ENCODE measurements at regions not wholly inside any gene's neighbourhood (a gene's known extent, or its start where the extent isn't known, plus 50 kb on each side); places are given as distances from the start of the nearest gene placed in this dataset.

DNA sequence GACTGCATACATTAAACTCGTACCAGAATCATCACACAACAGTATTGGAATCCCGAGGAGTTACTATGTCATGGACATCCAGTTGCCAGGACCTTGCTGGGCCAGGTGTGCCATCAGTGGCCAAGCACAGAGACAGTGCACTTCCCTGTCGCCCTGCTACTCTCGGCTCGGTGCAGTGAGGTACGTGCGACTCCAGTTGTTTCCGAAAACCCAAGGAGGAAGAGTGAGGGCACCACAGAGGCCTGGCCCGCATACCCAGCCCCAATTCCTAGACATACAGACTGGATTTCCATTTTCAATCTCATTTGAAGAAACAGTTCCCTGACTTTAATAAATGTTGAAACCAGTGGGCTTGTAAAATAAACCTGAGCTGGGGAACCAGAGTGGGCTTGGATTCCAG is 62.5 kb upstream of the AFDN start:
- Mint-ChIP-seq H3K9me3 (ENCODE audit: unreplicated experiment) (no peaks in the 10 kb centered on the region), H3K4me3 (ENCODE audit: unreplicated experiment) (no peak overlapping the region), H3K27me3 (ENCODE audit: unreplicated experiment) (peaks cover 10% of the 10 kb centered on the region), H3K4me1 (ENCODE audit: unreplicated experiment) (peaks cover 14% of the 10 kb centered on the region), H3K36me3 (ENCODE audit: low read depth, unreplicated experiment) (peaks cover 5% of the 10 kb centered on the region), H3K27ac (ENCODE audit: unreplicated experiment) (no peak overlapping the region)
- TF ChIP-seq, protein P1, sequence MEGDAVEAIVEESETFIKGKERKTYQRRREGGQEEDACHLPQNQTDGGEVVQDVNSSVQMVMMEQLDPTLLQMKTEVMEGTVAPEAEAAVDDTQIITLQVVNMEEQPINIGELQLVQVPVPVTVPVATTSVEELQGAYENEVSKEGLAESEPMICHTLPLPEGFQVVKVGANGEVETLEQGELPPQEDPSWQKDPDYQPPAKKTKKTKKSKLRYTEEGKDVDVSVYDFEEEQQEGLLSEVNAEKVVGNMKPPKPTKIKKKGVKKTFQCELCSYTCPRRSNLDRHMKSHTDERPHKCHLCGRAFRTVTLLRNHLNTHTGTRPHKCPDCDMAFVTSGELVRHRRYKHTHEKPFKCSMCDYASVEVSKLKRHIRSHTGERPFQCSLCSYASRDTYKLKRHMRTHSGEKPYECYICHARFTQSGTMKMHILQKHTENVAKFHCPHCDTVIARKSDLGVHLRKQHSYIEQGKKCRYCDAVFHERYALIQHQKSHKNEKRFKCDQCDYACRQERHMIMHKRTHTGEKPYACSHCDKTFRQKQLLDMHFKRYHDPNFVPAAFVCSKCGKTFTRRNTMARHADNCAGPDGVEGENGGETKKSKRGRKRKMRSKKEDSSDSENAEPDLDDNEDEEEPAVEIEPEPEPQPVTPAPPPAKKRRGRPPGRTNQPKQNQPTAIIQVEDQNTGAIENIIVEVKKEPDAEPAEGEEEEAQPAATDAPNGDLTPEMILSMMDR (IDR thresholded peaks at IDR 0.05; ENCODE audit: unreplicated experiment) = no peak
- no peak for DNase-seq (ENCODE audit: low spot score)

DNA sequence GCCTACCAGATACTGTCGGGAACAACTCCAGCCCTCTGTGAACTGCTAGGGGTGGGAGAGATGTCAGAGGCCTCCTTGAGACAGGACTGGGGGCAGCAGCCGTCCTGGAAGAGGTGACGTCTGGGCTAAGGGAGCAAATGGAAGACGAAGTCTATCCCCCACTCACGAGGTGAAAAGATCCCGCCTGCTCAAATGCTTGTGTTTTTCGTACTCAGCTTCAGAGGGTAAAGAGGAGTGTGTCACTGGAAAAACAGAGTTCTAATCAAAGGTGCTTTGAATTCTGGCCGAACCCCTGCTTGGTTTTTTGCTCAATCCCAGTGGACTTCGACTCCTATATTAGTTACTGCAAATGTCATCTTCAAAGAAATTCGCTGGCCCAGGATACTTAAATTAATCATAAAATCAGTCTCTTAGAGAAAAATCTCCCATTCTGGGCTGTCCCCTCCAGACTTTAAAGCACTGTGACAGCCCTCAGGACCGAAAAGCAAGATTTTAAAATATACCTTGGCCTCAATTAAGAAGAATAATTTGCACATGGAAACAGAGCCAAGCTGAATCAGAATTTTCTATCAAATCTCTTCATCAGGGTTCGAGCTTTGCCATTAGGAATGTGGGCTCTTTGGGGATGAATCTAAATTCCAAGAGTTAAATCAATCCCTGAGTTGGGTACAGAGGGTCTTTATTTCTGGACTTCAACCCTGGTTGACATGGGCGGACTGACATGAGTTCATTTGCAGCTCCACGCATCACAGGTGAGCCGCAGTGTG is 61.8 kb upstream of the AFDN start:
- Mint-ChIP-seq H3K9me3 (ENCODE audit: unreplicated experiment) (no peaks in the 10 kb centered on the region), H3K27ac (ENCODE audit: unreplicated experiment) (no peak overlapping the region), H3K4me3 (ENCODE audit: unreplicated experiment) (no peak overlapping the region), H3K36me3 (ENCODE audit: low read depth, unreplicated experiment) (peaks cover 6% of the 10 kb centered on the region), H3K27me3 (ENCODE audit: unreplicated experiment) (peaks cover 7% of the 10 kb centered on the region), H3K4me1 (ENCODE audit: unreplicated experiment) (peaks cover 14% of the 10 kb centered on the region)
- TF ChIP-seq, protein P1 (IDR thresholded peaks at IDR 0.05; ENCODE audit: unreplicated experiment) = no peak
- no peak for DNase-seq (ENCODE audit: low spot score)

DNA sequence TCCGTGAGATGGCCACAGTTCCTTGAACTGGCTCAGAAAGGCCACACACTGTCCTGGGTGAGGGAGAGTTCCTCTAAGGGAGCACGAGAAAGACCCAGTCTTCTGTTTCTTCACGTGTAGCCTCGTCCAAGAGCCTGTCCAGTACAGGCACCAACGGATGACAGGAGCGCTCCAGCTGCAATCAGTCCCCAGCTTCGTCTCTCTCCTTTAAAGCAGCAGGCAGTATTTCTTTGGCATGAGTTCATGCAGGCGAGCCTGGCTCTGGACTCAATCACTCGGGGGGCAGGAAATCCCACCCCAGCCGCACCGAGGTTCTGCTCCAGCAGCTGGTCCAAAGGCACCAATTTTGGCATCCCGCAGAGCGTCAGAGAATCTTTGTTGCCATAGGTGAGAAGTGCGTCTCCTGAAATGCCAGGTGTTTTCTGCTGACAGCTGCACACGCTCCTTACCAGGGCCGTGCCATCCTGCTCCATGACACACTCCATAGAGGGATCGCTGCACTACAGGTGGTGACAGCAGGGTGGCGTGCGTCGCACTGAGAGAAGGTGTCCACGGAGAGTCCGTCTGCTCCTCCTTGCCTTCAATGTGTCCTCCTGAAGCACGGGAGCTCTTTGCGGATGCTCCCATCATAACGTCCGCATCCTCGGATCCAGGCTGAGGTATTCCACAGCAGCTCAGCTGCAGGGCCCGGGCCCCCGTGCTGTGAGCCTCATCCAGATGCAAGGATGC is 59.6 kb upstream of the AFDN start:
- Mint-ChIP-seq H3K36me3 (ENCODE audit: low read depth, unreplicated experiment) (peaks cover 6% of the 10 kb centered on the region), H3K27ac (ENCODE audit: unreplicated experiment) (no peak overlapping the region), H3K27me3 (ENCODE audit: unreplicated experiment) (peaks cover 12% of the 10 kb centered on the region), H3K4me1 (ENCODE audit: unreplicated experiment) (peaks cover 23% of the 10 kb centered on the region), H3K4me3 (ENCODE audit: unreplicated experiment) (no peak overlapping the region), H3K9me3 (ENCODE audit: unreplicated experiment) (no peaks in the 10 kb centered on the region)
- no peak for DNase-seq (ENCODE audit: low spot score)
- TF ChIP-seq, protein P1 (IDR thresholded peaks at IDR 0.05; ENCODE audit: unreplicated experiment) = no peak

DNA sequence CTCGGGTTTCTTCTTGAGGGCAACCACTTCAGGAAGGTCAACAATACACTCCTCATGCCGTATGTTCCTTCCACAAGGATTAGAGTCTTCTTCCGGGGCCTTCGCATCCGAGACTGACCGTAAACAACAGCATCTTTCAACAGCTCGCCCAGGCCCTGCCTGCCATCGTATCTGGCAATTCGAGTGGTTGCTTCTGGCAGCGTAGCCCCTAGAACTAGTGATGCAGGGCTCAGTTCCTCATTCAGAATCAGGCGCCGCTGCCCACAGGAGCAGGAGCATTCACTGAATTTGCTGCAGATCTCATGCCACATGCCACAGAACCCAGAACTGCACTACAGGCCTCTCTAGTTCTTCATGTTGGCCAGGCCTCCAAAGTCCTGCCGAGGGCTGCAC is 59.0 kb upstream of the AFDN start:
- DNase-seq (ENCODE audit: low spot score) = no peak
- Mint-ChIP-seq H3K9me3 (ENCODE audit: unreplicated experiment) (no peaks in the 10 kb centered on the region), H3K4me3 (ENCODE audit: unreplicated experiment) (no peak overlapping the region), H3K27me3 (ENCODE audit: unreplicated experiment) (peaks cover 12% of the 10 kb centered on the region), H3K27ac (ENCODE audit: unreplicated experiment) (no peak overlapping the region), H3K36me3 (ENCODE audit: low read depth, unreplicated experiment) (peaks cover 6% of the 10 kb centered on the region), H3K4me1 (ENCODE audit: unreplicated experiment) (peaks cover 23% of the 10 kb centered on the region)
- TF ChIP-seq, protein P1 (IDR thresholded peaks at IDR 0.05; ENCODE audit: unreplicated experiment) = no peak

Data from endothelial cell (in vitro differentiated cells).